DMS 273 treated with DMSO at 0.1 percent for 48 hours (cell line): ENCODE measurements at regions not wholly inside any gene's neighbourhood (a gene's known extent, or its start where the extent isn't known, plus 50 kb on each side); places are given as distances from the start of the nearest gene placed in this dataset.

Source experiments
- DNase-seq: peaks from one replicate; lab custom pipeline; 2025; lab: John Stamatoyannopoulos, UW

DNA sequence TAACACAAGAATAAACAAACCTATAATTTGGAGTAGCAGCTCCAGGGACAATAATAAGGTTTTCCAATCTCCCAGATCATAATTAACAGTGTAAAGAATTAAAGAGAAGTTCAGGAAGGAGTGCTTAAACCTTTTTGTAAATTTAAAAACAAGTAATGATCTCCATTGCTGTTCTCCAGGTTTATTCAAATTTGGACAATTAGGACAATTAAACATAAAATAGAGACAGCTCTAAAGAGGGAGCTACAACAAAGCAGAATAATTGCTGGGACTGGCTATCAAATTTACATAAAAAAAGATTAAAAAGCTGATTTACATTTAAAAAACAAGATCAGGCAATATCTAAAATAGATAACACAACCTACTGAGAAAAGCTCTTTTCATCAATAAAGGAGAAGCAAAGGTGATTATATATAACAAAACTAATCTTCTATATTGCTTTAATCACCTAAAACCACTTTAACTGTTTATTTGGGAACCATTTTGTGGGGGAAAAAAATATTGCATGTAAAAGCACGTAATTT, 80.1 kb upstream of the CREB1 start:
- no peak for DNase-seq

- DNase-seq: no peak
Measured at GRCh38 chr2:207450186-207450585, 79.6 kb upstream of the CREB1 start.

DNA sequence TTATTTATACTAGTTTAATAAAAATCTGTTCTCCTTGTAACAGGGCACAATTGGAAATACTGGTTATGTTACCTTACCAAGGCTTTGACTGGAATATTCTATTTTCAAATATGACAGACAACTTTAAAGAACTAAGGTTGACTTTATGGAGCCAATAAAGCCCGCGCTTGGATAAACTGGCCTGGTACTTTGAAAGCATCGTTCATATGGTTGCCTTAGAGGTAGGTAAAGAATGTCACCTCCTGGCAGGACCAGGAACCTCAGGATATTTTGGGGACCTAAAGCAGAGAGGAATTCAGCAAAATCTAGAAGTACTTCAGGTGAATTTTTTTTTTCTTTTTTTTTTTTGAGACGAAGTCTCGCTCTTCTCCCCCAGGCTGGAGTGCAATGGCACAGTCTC, 71.2 kb upstream of the CREB1 start:
- no peak for DNase-seq

- no peak for DNase-seq
Measured at GRCh38 chr2:207459990-207460757, 69.6 kb upstream of the CREB1 start.

DNA sequence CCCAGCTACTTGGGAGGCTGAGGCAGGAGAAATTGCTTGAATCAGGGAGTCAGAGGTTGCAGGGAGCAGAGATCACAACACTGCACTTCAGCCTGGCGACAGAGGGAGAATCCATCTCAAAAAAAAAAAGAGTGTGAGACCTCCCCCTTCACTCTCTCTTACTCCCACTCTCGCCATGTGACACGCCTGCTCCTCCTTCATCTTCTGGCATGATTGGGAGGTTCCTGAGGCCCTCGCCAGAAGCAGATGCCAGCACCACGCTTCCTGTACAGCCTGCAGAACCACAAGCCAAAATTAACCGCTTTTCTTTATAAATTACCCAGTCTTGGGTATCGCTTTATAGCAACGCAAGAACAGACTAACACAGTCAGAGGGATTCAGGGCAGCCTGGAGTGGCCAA, 66.3 kb upstream of the CREB1 start:
- DNase-seq: no peak

DNA sequence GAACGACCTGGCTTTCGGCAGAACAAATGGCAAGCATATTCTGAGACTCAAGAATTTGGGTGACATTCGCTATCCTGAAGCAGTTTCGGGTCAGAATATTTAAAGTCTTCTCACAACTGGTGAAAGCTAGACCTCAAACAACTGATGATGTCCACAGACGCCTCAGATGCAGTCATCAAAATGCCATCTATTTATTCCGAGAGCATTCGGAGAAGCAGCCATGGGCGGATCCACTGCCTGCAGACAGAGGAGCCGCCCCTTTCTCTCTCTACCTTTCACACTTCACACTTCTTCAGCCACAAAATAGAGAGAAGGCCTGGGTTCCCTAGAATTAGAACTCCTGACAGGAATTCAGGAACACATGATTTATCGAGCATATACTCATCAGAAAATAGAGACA, 65.8 kb upstream of the CREB1 start:
- DNase-seq: no peak

DNA sequence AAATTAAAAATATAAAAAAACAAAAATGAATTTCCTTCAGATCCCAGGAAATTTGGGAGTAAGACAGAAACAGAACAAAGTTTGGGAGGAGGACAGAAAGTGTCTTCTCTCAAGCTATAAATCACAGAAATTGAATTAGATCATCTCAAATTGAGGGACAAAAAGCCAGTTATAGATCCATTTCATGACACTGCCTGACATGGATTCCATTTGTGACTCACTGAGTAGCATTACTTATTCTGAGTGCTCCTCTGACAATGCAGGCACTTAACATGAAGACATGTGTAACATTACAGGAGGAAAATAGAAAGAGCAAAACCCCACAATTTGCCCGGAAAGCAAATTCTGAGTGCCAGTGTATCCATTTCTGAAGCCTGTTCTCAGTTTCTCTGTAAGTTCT, 63.9 kb upstream of the CREB1 start:
- no peak for DNase-seq

DNA sequence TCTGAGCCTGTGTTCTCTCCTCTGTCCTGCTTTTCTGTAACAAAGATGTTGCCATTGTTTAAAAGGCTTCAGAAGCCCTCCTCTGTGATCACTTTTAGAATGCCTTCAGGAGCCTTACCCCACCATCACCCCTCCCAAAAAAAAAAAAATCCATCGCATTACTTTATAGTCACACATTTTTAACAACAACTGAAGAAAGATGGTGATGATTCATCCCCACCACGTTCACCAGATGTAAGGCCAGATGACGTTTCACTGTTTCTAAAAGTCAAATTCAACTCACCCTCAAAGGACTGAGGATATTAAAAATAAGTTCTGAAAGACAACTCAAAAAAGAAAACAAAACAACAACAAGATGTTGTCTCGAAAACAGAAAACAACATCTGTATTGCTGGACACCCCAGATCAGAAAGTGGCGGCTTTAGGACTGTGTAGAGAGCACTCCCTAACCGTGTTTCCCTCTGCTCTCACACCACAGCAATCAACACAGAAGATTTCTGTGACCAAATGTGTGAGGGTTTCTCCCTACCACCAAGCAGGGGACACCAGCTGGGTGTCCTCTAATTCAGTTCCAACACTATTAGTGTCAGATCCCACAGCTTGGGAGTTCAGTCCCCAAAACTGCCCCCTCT, 61.9 kb upstream of the CREB1 start:
- DNase-seq: no peak

DNA sequence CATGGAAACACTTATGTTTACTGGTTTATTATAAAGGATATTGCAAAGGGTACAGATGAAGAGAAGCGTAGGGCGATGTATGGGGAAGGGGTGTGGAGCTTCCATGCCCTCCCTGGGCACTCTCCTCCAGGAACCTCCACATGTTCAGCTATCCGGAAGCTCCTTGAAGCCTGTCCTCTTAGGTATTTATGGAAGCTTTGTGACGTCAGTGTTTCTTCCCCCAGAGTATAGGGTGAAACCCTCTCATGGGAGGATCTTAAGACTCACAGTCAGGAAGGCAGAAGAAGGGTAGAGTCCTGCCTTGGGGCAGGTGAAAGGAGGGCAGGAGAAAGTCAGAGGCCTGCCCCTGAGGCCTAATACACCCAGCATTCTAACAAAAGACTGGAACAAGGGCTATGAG, 61.3 kb upstream of the CREB1 start:
- DNase-seq: no peak

- DNase-seq: no peak
Measured at GRCh38 chr2:207469451-207469850, 60.3 kb upstream of the CREB1 start.

DNA sequence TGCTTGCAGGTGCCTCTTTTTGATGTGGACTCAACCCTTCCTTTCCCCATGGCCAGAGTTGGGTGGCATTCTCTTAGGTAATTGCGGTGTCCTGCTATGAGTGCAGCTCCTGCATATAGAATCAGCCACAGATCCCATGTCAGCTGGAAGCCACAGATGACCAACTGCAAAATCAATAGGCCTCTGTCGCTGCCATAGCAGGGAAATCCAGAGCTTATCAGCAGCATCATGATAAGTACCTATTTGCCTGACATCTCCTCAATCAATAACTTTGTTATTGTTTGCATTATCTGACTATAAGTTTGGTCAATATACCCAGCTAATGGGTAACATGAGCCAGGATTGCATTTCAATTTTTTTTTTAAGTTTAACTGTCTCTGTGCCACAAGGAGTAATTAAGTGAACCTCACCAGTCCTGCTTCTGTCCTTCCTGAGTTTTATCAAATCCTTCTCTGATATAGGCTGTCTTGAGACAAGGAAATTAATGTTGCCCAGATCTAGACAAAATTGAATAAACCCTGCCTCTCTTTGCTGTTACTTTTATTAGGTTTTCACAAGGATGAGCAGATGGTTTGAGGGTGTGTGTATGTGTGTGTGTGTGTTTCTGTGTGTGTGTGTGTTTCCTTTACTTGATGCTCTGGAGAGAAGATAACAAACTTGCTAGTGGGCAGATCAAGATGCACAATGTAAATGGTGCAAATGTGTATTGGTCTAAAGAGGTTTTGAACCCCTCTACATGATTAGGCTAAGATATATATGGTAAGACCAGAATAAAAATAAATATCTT, 59.6 kb upstream of the CREB1 start:
- peak; percentile 20 for DNase-seq

DNA sequence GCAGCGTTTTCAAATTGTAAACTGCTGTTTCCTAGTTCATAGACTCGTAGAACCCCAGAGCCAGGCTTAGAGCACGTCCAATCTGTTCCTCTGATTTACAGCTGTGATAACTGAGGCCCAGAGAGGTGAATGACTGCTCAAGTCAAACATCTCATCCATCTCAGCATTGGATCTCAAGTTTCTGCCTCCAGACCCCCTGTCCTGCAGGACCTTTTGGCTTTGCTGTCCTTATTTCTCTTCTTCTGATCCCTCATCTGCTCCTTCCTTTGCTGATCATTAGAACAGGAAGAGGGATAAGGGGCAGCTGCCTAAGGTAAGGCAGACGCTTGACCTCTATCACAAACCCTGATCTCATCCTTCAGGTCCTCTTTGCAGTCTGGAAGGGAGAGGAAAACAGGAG, 58.5 kb upstream of the CREB1 start:
- no peak for DNase-seq

GRCh38 chr2:207472343-207473048, 57.3 kb upstream of the CREB1 start:
- DNase-seq: no peak

- peak; percentile 5 for DNase-seq
Measured at GRCh38 chr2:207473049-207473930, 56.5 kb upstream of the CREB1 start.

- DNase-seq: no peak
Measured at GRCh38 chr2:207473931-207474235, 55.9 kb upstream of the CREB1 start.

DNA sequence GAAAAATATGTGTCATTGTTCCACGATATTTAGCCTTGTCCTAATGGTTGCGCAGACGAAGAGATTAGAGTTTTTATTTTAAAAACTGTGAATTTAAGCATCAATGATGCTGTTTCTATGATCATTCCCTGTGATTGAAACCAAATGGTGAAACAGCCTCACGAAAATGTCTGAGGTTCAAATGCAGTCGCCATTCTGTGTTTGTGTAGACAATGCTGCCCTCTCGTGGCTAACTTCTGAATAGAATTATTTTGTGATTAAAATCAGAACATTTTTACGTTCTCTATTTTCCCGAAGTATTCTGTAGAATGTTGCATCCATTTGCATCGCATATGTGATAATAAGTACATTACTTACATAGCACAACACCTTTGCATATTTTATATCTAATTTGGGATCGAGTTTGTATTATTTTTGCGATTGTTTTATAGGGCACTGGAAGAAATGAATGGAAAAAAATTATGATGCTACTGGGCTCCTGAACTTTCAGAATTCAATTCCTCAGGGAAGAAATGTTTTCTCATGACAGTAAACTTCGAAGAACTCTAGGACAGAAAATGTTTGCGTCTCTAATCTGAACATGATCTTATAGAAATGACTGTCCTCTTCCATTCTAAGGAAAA, 54.8 kb upstream of the CREB1 start:
- no peak for DNase-seq

- DNase-seq: no peak
Measured at GRCh38 chr2:207475546-207475945, 54.2 kb upstream of the CREB1 start.

DNA sequence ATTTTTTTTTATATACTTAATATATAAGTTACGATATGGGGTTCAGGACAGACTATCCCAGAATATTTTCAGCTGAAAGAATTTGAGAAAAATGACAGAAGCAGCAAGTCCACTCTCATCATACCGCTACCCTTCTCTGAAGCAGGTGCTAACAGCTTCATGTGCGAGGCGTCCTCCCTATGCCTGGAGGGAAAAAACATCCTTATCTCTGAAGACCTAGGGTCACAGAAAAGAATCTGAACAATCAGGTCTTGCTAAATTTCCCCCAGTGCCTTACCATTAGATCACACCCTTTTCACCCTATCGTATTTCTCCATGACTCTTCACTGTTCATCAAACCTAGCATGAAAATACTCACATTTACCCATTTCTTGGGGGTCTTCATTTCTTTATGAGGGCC, 51.9 kb upstream of the CREB1 start:
- no peak for DNase-seq

DNA sequence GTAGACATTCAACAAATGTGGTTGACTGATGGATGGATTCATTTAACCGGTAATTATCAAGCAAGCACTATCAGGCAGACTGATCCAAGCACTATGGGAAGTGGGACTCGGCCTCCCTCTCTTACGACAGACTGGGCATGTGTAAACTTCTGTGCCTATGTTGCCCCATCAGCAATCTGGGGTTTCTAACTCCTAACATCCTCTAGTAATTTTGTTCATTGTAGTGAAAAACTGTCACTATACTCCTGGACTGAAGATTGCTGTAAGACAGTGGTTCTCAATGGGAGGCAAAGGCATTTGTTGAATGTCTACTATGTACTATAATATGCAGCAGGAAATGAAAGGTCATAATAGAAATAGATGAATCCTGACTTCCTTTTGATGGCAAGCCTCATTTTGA, 51.2 kb upstream of the CREB1 start:
- no peak for DNase-seq

GRCh38 chr2:207479198-207479785, 50.5 kb upstream of the CREB1 start:
- no peak for DNase-seq
